ENCODE measurements at regions not wholly inside any gene's neighbourhood (a gene's known extent, or its start where the extent isn't known, plus 50 kb on each side); places are given as distances from the start of the nearest gene placed in this dataset.

DNA sequence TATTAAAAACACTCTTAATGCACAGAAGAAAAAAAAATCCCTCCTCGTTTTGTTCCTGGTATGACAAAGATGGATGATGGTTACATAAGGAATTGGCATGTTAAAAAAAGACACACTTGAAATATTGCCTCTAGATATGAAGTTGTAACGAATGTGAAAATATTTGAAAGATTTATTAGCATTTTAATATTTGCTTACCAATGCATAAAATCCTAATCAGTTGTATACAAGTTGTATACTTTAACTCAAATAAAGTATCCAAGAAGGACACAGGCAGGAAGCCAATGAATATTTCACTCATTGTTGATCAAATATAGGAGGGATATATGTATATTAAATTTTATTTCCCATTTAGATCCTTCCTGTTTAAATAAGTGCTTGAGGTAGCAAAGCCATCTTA lies 850.8 kb upstream of the RBFOX1 start:
- no peaks in the 10 kb centered on the region for H3K27me3 ChIP-seq

DNA sequence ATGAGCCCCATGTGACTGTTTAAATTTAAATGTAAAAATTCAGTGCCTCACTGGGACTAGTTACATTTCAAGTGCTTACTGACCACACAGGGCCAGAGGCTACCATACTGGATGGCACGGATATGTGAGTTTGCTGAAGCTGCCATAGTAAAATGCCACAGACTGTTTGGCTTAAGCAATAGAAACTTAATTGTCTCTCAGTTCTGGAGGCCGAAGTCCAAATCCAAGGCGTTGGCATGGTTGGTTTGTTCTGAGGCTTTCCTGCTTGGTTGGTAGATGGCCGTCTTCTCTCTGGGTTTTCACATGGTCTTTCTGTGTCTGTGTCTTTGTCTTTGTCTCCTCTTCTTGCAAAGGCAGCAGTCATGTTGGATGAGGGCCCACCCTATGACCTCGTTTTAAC lies 878.9 kb upstream of the RBFOX1 start:
- Histone ChIP-seq H3K4me3 (no peak overlapping the region), H3K9me3 (no peaks in the 10 kb centered on the region), H3K27me3 (no peaks in the 10 kb centered on the region), H3K4me1 (no peaks in the 10 kb centered on the region), H3K27ac (no peak overlapping the region), H3K36me3 (no peaks in the 10 kb centered on the region)
- no peak for DNase-seq (ENCODE audit: low spot score)
- TF ChIP-seq, protein P1, sequence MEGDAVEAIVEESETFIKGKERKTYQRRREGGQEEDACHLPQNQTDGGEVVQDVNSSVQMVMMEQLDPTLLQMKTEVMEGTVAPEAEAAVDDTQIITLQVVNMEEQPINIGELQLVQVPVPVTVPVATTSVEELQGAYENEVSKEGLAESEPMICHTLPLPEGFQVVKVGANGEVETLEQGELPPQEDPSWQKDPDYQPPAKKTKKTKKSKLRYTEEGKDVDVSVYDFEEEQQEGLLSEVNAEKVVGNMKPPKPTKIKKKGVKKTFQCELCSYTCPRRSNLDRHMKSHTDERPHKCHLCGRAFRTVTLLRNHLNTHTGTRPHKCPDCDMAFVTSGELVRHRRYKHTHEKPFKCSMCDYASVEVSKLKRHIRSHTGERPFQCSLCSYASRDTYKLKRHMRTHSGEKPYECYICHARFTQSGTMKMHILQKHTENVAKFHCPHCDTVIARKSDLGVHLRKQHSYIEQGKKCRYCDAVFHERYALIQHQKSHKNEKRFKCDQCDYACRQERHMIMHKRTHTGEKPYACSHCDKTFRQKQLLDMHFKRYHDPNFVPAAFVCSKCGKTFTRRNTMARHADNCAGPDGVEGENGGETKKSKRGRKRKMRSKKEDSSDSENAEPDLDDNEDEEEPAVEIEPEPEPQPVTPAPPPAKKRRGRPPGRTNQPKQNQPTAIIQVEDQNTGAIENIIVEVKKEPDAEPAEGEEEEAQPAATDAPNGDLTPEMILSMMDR (IDR thresholded peaks at IDR 0.05), result no peak

More for the DNA sequence above, 850.8 kb upstream of the RBFOX1 start:
- Histone ChIP-seq H3K4me1 (no peaks in the 10 kb centered on the region), H3K36me3 (no peaks in the 10 kb centered on the region), H3K9me3 (peaks cover 0 to 4% of the 10 kb centered on the region in 2 donors), H3K4me3 (no peak overlapping the region), H3K27ac (no peak overlapping the region)
- DNase-seq (ENCODE audit: low spot score), result no peak
- TF ChIP-seq, protein P1 (IDR thresholded peaks at IDR 0.05), result no peak

DNA sequence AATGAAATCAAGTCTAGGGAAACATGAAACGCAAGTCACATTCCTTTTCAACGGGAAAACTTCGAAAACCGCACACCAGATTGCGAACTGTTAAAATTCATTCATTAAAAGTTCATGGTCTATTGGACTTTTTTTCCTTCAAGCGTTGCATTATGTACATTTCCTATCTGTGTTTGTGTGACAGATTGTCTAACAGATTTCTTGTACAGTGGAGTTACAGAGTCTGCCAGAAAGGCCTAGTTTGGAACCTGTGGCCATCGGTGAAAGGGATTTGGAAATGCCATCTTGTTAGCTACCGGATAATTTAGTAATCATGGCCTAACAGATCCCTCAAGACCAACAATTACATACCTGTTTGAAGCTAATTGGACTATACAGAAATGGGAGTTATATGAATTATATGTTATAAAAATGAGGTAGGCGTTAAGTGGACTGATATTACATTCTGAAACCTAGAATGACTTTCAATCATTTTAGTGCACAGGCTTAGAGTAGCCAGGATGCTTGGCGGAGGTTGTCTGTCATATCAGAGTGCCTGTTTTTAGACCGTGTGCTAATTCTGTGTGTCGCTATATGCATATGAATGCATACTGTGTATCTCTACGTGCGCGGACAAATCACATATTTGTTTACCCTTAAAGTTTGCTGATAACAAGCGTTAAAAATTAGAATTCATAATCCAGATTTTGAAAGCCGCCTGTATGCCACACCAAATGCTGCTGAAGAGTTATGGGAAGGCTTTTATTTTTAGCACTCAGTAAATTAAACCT lies 885.4 kb upstream of the RBFOX1 start:
- Histone ChIP-seq H3K4me3 (no peak overlapping the region), H3K4me1 (no peaks in the 10 kb centered on the region), H3K36me3 (no peaks in the 10 kb centered on the region), H3K9me3 (no peaks in the 10 kb centered on the region), H3K27ac (no peak overlapping the region), H3K27me3 (no peaks in the 10 kb centered on the region)
- TF ChIP-seq, protein P1 (IDR thresholded peaks at IDR 0.05), result no peak
- no peak for DNase-seq (ENCODE audit: low spot score)

DNA sequence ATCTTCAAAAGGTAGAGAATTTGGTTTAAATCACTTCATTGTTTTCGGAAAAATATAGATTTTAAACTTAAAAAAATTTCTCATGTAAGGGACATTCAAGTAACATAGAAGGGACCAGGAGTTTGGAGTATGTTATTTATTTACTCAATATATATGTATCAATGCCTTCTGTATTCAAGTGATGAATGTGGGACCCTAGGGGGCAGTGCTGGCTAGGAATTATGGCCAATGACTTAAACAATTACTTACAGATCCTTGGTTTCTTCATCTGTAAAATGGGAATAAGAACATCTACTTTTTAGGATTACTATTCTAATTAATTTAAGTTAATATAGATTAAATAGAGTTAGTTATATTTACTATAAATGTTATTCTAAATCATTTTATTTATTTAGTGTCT lies 886.3 kb upstream of the RBFOX1 start:
- DNase-seq (ENCODE audit: low spot score), result no peak
- Histone ChIP-seq H3K9me3 (no peaks in the 10 kb centered on the region), H3K27ac (no peak overlapping the region), H3K36me3 (no peaks in the 10 kb centered on the region), H3K4me1 (no peaks in the 10 kb centered on the region), H3K27me3 (no peaks in the 10 kb centered on the region), H3K4me3 (no peak overlapping the region)
- TF ChIP-seq, protein P1 (IDR thresholded peaks at IDR 0.05), result no peak

DNA sequence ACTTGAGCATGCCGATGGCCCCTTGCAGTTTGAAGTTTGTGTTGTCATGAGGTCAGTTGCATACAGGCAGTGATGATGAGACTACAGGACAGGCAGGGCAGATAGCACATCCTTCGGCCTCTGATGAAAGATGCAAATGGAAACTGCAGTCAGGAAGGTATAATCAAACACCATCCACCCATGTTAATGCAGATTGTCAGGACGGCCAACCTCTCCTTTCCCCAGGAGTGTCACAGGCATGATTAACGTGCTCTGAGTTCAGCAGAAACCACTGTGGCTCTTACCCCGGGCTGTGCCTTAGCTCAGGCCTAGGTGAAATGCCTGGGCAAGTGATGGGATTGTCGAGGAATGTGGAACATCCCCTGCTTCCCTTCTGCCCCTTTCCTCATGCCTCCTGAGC lies 893.5 kb upstream of the RBFOX1 start:
- TF ChIP-seq, protein P1 (IDR thresholded peaks at IDR 0.05), result no peak

DNA sequence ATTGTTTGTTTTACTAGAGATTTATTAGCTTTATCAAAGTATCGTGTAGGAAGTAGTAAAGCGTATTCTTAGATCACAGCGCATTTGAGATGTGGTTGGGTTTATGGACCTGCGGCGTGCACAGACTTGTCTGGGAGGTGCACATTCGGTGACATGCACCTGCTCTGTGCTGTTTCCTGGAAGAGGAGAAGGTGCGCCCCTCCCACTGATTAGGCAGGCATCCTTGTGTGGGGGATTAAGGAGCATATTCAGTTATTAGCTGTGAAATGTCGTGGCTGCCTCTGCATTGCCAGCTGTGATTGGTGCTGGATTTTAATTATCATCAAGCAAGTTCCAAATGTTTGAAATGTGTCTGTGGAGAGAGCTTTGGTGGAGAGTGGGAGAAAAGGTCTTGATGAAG lies 903.8 kb upstream of the RBFOX1 start:
- Histone ChIP-seq H3K27ac (no peak overlapping the region), H3K9me3 (no peaks in the 10 kb centered on the region), H3K4me1 (no peaks in the 10 kb centered on the region), H3K4me3 (no peak overlapping the region), H3K27me3 (no peaks in the 10 kb centered on the region), H3K36me3 (no peaks in the 10 kb centered on the region)
- TF ChIP-seq, protein P1 (IDR thresholded peaks at IDR 0.05), result no peak
- DNase-seq (ENCODE audit: low spot score), result no peak

More for the DNA sequence above, 893.5 kb upstream of the RBFOX1 start:
- Histone ChIP-seq H3K4me3 (no peak overlapping the region), H3K4me1 (no peaks in the 10 kb centered on the region), H3K27me3 (no peaks in the 10 kb centered on the region), H3K27ac (no peak overlapping the region), H3K36me3 (no peaks in the 10 kb centered on the region), H3K9me3 (no peaks in the 10 kb centered on the region)
- DNase-seq (ENCODE audit: low spot score), result no peak

All from right atrium auricular region (tissue), 2 donors.